ENCODE measurements at regions not wholly inside any gene's neighbourhood (a gene's known extent, or its start where the extent isn't known, plus 50 kb on each side); places are given as distances from the start of the nearest gene placed in this dataset.

GRCh38 chr10:3716093-3716492, 68.9 kb downstream of the KLF6 start:
- Mint-ChIP-seq H3K4me3 (no peak overlapping the region), H3K9me3 (peaks cover 3% of the 10 kb centered on the region), H3K27me3 (ENCODE audit: insufficient read depth, low read depth) (peaks cover 6% of the 10 kb centered on the region), H3K27ac (no peak overlapping the region), H3K36me3 (no peaks in the 10 kb centered on the region), H3K4me1 (peaks cover 14% of the 10 kb centered on the region)
- Histone ChIP-seq H3K27me3 (no peaks in the 10 kb centered on the region), H3K4me1 (no peaks in the 10 kb centered on the region), H3K9me3 (ENCODE audit: low read depth) (no peaks in the 10 kb centered on the region), H3K79me2 (ENCODE audit: low read depth) (no peaks in the 10 kb centered on the region), H3K9ac (no peak overlapping the region), H4K20me1 (ENCODE audit: low read depth) (no peaks in the 10 kb centered on the region), H3K4me2 (no peak overlapping the region), H3K27ac (no peak overlapping the region), H3F3A (ENCODE audit: low read depth) (no peaks in the 10 kb centered on the region), H2AFZ (replicated peaks) (no peak overlapping the region), H3K4me3 (no peak overlapping the region), H3K36me3 (no peaks in the 10 kb centered on the region)
- TF ChIP-seq EZH2phosphoT487 (IDR thresholded peaks at IDR 0.05) (no peak), CTCF (IDR thresholded peaks at IDR 0.05) (no peak), EZH2 (IDR thresholded peaks at IDR 0.05) (no peak)
- no peak for DNase-seq (ENCODE audit: low spot score)

- H3K9ac ChIP-seq: no peak overlapping the region
- no peaks in the 10 kb centered on the region for H3K36me3 ChIP-seq
- no peak for DNase-seq (ENCODE audit: low spot score)
- no peak overlapping the region for H2AFZ ChIP-seq (replicated peaks)
- no peaks in the 10 kb centered on the region for H3K79me2 ChIP-seq (ENCODE audit: low read depth)
- Mint-ChIP-seq H3K4me3 (no peak overlapping the region), H3K36me3 (no peaks in the 10 kb centered on the region), H3K27ac (no peak overlapping the region), H3K27me3 (ENCODE audit: insufficient read depth, low read depth) (peaks cover 6% of the 10 kb centered on the region), H3K4me1 (peaks cover 14% of the 10 kb centered on the region), H3K9me3 (peaks cover 9% of the 10 kb centered on the region)
- H3K4me2 ChIP-seq: no peak overlapping the region
- no peaks in the 10 kb centered on the region for H3K4me1 ChIP-seq
- no peaks in the 10 kb centered on the region for H4K20me1 ChIP-seq (ENCODE audit: low read depth)
- no peaks in the 10 kb centered on the region for H3K27me3 ChIP-seq
- H3F3A ChIP-seq (ENCODE audit: low read depth): no peaks in the 10 kb centered on the region
- no peak for TF ChIP-seq CTCF (IDR thresholded peaks at IDR 0.05)
- TF ChIP-seq EZH2 (IDR thresholded peaks at IDR 0.05): no peak
- TF ChIP-seq EZH2phosphoT487 (IDR thresholded peaks at IDR 0.05): no peak
- no peak overlapping the region for H3K4me3 ChIP-seq
- no peaks in the 10 kb centered on the region for H3K9me3 ChIP-seq (ENCODE audit: low read depth)
- H3K27ac ChIP-seq: no peak overlapping the region
Measured at GRCh38 chr10:3714967-3715366, 70.0 kb downstream of the KLF6 start.

GRCh38 chr10:3714531-3714930, 70.5 kb downstream of the KLF6 start:
- Histone ChIP-seq H3K4me2 (no peak overlapping the region), H3F3A (ENCODE audit: low read depth) (no peaks in the 10 kb centered on the region)

More at GRCh38 chr10:3714531-3714930, 70.5 kb downstream of the KLF6 start:
- peaks cover 6% of the 10 kb centered on the region for H3K27me3 Mint-ChIP-seq (ENCODE audit: insufficient read depth, low read depth)
- H3K4me1 Mint-ChIP-seq: peaks cover 14% of the 10 kb centered on the region
- no peaks in the 10 kb centered on the region for H3K36me3 Mint-ChIP-seq
- Histone ChIP-seq H3K9me3 (ENCODE audit: low read depth) (no peaks in the 10 kb centered on the region), H3K4me1 (no peaks in the 10 kb centered on the region), H3K79me2 (ENCODE audit: low read depth) (no peaks in the 10 kb centered on the region), H3K27me3 (no peaks in the 10 kb centered on the region), H3K36me3 (no peaks in the 10 kb centered on the region), H3K27ac (no peak overlapping the region), H4K20me1 (ENCODE audit: low read depth) (no peaks in the 10 kb centered on the region), H3K9ac (no peak overlapping the region), H2AFZ (replicated peaks) (no peak overlapping the region), H3K4me3 (no peak overlapping the region)
- H3K27ac Mint-ChIP-seq: no peak overlapping the region
- TF ChIP-seq CTCF (IDR thresholded peaks at IDR 0.05) (no peak), EZH2 (IDR thresholded peaks at IDR 0.05) (no peak), EZH2phosphoT487 (IDR thresholded peaks at IDR 0.05) (no peak)
- H3K4me3 Mint-ChIP-seq: no peak overlapping the region
- no peak for DNase-seq (ENCODE audit: low spot score)
- H3K9me3 Mint-ChIP-seq: peaks cover 9% of the 10 kb centered on the region

Data from neural progenitor cell (in vitro differentiated cells).